ENCODE measurements at regions not wholly inside any gene's neighbourhood (a gene's known extent, or its start where the extent isn't known, plus 50 kb on each side); places are given as distances from the start of the nearest gene placed in this dataset.

DNA sequence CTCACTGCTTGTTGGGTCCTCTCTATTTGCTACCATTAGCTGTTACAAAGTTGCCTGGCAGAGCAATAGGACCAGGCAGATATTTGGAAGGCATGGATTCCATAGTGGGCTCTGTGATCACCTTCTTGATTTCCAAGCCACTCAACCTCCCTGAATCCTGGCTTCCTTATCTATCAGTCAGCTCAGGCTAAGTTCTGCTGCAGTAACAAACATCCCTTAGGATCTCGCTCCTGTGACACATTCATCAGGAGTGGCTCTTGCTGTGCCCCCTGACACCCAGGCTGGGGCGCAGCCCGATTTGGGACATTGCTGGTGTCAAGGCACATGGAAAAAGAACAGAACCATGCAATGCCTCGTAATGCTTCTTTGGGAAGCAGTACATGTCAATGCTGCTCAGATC is 503.9 kb downstream of the TBC1D22A start:
- DNase-seq (ENCODE audit: low read depth in 2 of 3, low spot score in 2 of 3): no peak

DNA sequence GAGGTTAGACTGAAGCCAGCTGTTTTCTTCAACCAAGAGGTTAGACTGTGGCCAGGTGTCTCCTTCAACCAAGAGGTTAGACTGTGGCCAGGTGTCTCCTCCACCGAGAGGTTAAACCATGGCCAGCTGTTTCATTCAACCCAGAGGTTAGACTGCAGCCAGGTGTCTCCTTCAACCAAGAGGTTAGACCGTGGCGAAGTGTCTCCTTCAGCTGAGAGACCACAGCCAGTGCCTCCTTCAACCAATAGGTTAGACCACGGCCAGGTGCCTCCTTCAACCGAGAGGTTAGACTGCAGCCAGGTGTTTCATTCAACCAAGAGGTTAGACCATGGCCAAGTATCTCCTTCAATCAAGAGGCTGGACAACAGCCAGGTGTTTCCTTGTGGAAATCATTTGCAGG is 498.1 kb downstream of the TBC1D22A start:
- DNase-seq (ENCODE audit: low read depth in 2 of 3, low spot score in 2 of 3): no peak

DNA sequence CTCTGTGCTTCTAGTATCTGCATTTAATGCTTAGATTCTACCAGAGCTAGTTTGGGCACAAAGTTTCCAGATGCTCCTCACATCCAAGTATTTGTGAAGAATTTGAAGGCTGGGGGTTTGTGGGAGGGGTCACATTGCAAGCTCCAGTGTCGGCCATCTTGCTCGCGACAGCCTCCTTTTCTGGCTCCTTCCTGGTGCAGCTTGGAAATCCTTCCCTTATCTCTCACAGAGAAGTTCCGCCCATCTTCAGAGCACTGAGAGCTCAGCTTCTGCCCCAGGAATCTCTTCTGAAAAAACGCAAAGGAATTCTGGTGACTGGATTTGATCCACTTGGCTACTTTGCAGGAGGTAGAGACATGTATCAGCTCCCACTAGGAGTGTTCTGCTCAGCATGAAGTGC is 497.5 kb downstream of the TBC1D22A start:
- no peak for DNase-seq (ENCODE audit: low read depth in 2 of 3, low spot score in 2 of 3)

DNA sequence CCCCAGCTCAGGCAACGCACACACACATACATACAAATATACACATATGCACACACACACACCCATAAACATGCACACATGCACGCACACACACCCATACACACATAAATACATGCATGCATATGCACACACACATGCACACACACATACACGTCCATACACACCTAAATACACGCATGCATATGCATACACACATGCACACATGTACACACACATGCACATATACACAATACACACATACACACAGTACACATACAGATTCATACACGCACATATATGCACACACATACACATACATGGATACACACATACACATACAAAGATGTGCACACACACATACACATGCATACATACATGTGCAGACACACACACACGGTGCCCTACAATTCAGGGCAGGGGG is 496.6 kb downstream of the TBC1D22A start:
- no peak for DNase-seq (ENCODE audit: low read depth in 2 of 3, low spot score in 2 of 3)

DNA sequence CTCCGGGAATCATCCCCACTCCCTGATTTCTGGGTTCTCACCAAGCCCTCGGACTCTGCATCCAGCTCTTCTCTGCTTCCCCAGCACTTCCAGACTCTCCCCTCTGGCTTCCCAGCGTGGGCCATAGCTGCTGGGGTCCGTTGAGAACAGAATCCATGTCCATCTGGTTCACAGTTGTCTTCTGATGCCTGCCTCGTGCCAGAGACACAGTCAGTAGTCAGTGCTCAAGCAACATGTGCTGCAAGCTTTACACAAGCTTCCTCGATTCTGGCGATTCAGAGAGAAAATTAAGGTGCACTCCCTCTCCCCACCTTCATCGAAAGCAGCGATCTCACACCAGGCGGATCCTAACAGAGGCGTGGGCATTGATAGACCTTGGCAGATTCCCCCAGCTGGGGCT is 495.5 kb downstream of the TBC1D22A start:
- no peak for DNase-seq (ENCODE audit: low read depth in 2 of 3, low spot score in 2 of 3)

DNA sequence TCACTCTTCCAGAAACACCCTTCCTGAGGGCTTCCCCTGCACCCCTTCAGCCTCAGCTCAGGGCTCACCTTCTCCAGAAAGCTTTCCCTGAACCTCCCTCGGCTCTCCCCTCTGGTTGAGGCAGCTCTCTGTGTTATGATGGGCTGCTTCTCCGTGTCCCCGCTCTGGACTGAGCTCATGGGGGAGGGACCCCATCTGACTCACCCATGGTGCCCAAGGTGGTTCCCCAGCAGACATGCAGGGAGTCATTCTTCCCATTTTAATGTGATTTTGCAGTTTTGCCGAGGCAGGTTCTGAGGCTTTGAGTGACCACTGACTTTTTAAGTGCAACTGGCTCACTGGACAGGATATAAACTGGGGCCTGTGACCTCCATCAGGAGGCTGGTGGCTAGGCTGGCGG is 495.1 kb downstream of the TBC1D22A start:
- no peak for DNase-seq (ENCODE audit: low read depth in 2 of 3, low spot score in 2 of 3)

DNA sequence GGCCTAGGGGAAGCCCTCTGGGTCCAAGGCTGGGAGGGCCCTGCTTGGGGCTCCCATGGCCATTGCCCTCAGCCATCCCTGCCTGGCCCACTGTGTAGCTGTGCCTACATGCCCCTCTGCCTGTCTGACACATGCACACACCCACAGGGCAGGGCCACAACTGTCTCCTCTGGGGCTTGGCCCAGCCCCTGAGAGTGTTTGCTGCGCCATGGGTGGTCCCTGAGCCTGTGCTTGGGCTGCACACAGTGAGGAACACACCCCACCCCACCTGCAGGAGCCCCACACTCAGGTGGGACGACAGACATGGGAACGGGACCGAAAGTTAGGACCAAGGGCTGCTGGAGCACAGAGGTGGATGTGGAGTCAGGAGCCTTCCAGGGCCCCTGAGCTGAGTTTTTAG is 489.5 kb downstream of the TBC1D22A start:
- no peak for DNase-seq (ENCODE audit: low read depth in 2 of 3, low spot score in 2 of 3)

DNA sequence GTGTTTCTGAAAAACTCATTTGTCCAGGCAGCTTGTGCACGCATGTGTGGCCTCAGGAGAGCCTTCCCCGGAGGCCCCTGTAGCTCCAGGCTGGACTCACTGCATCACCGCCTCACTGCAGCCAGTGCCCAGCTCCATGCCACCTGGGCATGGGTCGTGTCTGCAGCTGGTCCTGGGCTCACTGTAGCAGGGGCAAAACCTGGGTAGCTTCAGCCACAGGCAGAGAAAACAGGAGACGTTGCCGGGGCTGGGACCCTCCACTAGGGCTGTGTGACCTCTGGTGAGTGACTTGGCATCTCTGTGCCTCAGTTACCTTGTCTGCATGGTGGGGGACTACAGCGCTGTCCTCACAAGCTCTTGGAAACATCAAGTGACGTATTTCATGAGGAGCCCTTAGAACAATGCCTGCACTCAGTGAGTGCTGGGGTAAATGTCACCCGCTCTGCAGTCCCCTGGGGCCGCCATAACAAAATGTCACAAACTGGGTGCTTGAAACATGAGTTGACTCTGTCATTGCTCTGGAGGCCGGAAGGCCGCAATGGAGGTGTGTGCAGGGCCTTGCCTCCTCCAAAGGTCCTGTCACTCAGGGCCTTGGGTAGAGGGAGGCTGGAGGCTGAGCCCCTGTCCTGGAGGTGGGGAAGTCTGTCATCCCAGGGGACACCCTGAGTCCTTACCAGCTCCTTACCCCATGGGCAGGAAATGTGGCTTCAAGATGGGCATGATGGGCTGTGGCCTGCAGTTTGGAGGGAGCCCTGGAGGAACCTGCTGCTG is 488.7 kb downstream of the TBC1D22A start:
- no peak for DNase-seq (ENCODE audit: low read depth in 2 of 3, low spot score in 2 of 3)

DNA sequence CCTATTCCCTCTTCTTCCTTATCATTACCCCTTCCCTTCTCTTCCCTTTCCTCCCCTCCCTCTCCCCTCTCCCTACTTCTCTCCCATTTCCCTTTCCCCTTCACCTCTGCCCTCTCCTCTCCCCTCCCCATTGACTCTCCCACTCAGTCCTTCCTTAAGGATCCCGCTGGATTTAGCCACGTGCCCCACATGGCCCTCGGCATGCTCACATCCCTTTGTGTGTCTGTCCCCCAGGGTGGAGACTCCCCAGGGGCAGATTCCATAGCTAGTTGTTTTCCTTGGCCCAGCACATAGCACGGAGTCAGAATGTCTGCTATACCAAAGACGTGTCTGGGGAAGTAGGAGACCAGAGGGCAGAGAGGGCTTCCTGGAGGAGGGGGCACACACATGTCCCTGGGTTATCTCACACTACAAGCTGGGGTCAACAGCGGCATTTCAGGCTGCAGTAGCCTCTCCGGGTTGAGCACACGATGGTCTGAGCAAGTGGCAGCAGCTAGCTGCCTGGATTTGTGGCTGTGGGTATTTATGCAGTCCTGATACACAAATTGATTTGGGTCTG is 487.0 kb downstream of the TBC1D22A start:
- DNase-seq (ENCODE audit: low read depth in 2 of 3, low spot score in 2 of 3): no peak

DNA sequence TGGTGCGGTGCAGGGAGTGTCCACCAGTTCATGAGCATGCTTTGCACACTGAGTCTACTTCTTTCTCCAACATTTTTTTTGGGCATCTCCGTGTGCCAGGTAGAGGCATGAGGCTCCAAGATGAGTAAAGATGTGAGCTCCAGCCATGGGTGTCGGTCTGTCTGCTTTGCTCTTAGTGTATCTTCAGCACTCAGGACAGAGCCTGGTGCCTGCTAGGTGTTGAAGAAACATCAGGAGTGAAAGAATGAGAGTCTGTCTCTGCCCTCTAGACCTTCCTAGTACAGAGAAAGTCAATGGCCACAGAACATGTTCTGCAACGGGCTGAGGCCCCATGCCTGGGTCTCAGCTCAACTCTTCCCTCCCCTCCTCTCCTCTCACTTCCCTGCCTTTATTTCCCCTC is 486.5 kb downstream of the TBC1D22A start:
- DNase-seq (ENCODE audit: low read depth in 2 of 3, low spot score in 2 of 3): no peak

DNA sequence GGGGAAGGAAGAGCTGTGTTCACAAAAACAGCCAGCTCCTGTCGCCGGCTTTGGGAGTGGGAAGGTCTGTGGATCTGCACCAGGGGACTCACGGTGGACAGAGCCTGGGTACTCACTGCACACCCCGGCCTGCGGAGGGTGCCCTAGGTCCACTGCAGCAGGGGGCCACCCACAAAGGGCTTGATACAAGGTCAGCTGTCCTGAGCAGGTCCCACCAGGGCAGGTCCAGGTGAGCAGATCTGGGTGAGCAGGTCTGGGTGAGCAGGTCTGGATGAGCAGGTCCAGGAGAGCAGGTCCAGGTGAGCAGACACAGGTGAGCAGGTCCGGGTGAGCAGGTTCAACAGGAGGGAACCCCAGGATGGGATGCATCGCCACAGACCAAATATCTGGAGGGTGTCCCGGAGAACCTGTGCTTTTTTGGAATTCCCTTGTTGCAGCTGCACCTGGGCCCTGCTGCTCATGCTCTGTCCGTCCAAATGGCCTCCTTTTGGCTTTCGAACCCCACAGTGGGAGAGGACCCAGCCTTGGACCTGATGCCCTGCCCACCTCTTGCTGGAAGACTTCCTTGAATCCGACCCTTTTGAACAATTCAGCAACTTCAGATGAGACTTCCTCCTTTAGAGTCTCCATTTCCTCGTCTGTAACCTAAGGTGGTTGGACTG is 485.3 kb downstream of the TBC1D22A start:
- DNase-seq (ENCODE audit: low read depth in 2 of 3, low spot score in 2 of 3): no peak

DNA sequence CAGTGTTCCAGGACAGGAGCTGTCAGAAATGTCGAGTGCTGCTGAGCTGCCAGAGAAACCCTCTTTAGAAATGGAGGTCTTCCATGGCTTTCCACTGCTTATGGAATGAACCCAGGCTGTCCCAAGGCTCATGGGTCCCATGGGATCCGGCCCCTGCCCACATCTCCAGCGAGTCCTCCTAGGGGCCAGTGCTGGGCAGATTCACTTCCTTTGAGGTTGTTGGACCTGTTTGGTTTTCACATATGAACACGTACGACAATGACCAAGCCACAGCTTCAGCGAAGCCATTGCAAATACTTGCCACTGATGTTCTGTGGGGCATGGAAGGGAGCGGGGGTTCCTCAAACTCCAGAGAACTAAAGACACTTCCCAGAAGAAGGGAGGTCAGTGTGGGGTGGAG is 483.3 kb downstream of the TBC1D22A start:
- DNase-seq (ENCODE audit: low read depth in 2 of 3, low spot score in 2 of 3): no peak

DNA sequence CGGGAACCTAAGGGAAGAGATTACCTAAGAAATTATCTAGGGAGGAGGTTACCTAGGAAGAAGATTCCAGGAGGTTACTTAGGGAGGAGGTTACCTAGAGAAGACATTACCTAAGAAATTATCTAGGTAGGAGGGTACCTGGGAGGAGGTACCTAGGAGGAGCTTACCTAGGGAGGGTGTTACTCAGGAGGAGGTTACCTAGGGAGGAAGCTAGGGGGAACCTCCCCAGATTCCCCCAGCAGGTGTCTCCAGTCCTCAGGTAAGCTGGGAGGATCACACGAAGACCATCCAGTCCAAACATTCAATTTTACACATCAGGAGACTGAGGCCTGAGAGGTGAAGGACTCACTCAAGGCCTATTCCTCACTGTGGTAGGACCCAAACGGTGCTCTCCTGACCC is 482.8 kb downstream of the TBC1D22A start:
- DNase-seq (ENCODE audit: low read depth in 2 of 3, low spot score in 2 of 3): no peak

DNA sequence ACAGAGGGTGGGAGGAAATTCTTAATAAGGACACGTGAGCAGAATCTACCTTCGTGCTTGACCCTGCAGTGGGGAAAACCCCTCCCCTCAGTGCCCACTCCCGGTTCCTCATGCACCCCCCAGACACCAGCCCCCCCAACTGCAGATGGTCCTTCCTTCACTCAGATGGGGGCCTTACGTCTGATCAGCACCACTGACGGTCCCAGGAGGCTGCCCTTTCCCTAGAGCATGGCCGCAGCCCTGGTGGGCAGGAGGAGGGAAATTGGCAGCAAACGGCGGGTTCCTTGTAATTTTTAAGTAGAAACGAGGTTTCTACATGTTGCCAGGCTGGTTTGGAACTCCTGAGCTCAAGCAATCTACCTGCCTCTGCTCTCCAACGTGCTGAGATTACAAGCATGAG is 477.7 kb downstream of the TBC1D22A start:
- DNase-seq (ENCODE audit: low read depth in 2 of 3, low spot score in 2 of 3): no peak

DNA sequence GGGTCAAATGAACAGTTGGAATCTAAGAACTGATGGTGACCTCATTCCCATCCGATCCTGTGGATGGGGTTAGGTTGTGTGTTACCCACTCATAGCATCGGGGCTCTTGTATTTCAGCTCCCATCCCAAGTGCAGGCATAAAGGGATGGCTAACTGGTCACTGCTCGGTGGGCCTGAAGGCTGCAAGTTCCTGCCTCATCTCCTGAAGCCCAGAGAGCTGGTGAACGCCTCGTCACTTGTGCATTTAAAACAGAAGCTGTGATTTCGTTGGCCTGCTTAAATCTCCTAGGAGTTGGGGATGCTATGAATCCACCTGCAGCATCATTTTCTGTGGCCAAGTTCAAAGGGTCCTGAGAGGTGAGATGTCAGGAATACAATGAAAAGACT is 477.0 kb downstream of the TBC1D22A start:
- no peak for DNase-seq (ENCODE audit: low read depth in 2 of 3, low spot score in 2 of 3)

DNA sequence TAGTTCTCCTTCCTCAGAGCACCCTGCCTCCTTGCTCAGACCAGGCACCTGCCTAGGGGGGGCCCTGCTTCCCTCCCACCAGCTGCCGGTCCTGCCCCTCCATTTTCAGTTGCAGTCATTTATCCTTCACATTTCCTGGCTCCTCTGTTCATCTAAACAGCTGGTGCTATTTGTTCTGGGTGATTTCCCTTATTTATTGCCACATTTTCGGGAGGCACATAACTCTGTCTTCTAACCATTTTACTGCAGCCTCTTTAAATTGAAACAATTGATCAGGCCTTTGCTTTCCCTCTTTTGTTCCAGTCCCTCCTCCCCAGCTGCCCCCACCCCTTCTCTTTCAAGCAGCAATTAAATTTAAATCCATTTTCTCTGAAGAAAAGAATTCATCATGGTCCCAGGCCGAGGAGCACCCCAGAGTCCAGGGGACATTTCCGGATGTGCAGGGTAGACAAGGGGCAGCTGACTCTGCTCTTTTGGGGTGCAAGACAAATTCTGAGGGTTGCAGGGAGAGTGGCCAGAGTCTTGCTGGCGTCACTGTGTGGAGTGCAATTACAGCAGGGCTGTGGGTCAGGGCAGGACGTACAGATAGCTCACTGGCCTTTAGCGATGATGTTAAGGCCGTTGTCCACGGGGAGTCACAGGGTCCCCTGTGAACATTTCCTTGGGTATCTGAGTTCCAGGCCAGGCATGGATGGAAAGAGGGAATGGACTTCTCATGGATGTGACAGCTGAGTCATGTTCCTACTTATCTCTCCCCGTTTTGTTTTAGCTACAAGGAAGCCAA is 476.4 kb downstream of the TBC1D22A start:
- DNase-seq (ENCODE audit: low read depth in 2 of 3, low spot score in 2 of 3): no peak

DNA sequence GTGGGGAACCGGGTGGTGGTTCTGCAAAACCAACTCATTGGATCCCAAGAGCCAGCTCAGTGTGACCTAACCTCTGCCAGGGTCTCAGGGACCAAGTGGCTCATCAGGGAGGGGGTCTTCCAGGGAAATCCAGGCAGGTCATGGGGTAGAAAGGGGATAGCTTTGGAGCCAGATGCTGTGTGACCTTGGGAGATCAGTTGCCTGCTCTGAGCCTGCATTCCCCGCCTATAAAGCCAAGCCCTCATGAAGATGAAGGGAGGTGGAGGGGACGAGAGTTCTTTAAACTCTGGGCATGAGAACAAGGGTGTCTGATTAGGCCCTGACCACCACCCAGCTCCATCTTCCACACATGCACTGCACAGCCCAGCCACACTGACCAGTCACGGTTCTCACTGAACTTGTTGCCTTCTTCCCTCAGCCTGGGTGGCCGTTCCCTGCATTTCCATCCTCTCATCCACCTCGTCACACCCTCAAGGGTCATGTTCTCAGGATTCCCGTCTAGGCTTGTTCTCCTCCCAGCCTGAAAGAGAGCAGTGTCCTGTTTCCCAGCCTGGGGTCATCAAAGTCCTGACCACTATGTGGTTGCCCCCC is 475.5 kb downstream of the TBC1D22A start:
- DNase-seq (ENCODE audit: low read depth in 2 of 3, low spot score in 2 of 3): no peak

DNA sequence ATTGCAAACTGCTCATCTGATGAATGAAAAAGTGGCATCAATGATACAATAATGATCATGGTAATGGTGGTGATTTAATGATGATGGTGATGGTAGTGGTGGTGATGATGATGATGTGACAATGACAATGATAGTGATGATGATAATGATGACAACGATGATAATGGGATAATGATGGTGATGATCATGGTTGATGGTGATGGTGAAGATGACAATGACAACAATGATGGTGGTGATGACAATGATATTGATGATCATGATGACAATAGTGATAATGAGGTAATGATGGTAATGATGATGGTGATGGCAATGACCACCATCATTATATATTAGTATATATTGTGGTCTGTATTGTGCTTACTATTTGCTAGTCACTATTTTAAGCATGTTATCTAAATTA is 474.3 kb downstream of the TBC1D22A start:
- no peak for DNase-seq (ENCODE audit: low read depth in 2 of 3, low spot score in 2 of 3)

DNA sequence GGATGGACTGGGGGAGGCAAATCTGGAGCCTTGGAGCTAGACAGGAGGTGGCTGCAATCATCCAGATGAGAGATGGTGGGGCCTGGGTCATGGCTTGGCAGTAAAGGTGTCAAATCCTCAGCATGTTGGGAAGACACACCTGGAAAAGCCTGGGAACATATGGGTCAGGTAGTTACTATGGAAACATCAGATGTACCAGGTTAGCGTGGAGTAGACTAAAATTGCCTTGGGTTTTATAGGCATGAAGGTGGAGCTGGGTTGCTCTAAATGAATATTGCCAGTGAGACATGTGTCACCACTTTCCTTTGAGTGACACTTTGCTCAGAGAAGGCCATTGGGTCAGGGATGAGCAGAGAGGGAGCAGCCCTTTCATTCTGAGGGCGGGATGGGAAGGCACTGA is 473.7 kb downstream of the TBC1D22A start:
- DNase-seq (ENCODE audit: low read depth in 2 of 3, low spot score in 2 of 3): no peak

DNA sequence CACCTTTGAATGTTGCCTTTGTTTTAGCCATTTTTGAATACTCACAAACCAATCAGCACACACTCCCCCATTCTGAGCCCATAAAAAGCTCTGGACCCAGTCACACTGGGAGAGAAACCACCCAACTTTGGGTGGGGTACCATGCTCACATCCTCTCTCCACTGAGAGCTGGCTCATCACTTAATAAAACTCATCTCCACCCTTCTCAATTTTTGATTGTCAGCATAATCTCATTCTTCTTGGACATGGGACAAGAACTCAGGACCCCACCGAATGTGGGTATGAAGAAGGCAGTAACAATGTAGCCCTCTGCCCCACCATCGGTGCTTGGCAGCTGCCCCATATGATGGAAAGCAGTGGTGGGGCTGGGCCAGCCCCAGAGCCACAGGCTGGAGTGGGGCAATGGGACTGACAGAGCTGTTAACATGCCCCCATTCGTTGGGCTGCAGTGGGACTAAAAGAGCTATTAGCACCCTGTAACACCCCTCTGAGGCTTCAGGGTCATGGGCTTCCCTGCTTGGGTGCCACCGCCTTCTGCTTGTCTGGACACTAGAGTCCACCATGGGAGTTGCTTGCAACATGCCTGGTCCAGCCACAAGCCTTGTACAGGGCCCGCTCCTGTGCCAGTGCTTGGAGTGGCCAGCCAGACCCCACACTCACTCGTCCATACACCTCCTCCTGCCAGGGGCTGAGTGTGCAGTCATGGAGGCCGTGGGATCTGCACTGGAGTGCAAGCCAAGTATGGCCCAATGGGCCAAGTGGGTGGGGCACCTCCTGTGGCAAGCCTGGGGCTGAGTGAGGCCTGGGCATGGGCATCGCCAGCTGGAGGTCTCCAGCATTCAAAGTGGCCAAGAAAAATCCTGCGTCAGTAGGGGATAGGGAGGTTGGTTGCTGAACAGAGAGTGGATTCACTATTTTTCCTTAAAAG is 471.1 kb downstream of the TBC1D22A start:
- DNase-seq (ENCODE audit: low read depth in 2 of 3, low spot score in 2 of 3): no peak

All from activated CD8-positive, alpha-beta memory T cell treated with anti-CD3 and anti-CD28 coated beads for 48 hours (primary cell).